CMK (cell line): ENCODE measurements at regions not wholly inside any gene's neighbourhood (a gene's known extent, or its start where the extent isn't known, plus 50 kb on each side); places are given as distances from the start of the nearest gene placed in this dataset.

ENCODE experiments used
- DNase-seq: peaks from one replicate; pipeline ENCODE4 v3.0.0-alpha.2; 2010; ENCODE audit warnings: low read depth

DNA sequence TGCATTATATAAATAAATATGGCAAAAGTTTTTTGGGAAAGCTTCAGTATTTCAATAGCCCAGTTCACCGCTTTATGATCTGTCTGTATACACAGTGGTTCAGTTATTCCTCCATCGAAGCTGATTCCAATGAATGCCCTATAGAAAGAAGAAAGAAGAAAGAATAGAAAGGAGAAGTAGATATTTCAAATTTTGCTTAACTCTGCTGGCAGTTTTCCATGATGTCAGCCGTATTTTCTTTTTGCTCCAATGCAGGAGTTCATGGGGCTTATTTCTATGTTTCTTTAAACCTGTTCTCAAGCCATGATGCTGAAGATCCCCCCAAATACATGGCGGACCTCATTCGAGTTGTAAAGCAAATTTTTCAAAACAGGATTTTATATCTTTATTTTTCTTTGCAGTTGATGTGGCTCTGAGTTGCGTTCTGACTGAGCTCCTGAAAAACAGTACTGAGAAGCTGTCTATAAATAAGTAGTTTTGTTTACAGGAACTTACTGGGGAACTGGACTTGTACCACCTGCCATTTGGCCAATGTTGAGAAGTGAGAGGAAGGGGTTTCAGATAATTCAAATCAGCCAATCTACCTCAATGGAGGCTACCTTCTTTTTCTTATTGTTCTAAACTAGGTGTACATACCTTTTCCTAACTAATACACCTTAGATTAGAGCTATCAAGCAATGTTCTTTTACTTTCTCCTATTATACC lies 418.5 kb upstream of the MEF2C start:
- DNase-seq: no peak

DNA sequence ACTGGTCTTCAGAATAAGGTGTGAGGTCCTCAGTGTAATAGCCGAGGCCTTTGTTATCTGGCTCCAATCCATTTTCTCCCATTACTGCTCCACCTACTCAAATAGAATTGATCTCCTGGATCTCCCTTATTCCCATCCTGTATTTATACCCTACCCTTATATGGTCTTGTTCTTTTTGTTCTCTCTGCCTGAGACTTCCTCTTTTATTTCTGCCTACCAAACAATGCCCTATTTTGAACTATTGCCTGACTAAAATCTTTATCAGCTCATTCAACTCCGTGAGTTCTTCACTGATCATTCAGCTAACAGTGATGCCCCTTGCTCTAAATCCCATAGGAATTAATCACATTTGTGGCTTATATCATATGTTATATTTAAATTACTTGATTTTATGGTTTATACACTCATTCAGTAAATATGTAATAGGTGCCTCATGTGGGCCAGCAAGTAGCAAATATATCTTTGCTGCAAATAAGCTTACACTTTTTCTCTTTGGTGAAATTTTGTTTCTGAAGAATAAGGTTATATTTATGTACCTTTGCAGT lies 417.5 kb upstream of the MEF2C start:
- no peak for DNase-seq

DNA sequence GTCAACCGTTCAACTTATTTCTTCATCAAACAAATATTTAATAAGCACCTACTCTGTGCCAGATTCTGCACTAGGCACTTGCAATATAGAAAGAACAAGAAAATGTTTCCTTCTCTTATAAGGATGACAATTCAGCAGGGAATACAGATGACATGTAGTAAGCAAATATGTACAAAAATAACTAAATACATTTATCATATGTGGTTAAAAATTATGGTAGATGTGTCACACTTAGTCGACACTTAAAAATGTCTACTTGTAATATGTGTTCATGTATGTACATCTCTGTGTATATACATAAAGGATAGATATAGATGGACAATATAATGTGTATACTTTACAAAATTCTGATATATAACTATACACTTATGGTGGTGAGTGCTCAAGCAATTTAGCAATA lies 417.0 kb upstream of the MEF2C start:
- DNase-seq: no peak

DNA sequence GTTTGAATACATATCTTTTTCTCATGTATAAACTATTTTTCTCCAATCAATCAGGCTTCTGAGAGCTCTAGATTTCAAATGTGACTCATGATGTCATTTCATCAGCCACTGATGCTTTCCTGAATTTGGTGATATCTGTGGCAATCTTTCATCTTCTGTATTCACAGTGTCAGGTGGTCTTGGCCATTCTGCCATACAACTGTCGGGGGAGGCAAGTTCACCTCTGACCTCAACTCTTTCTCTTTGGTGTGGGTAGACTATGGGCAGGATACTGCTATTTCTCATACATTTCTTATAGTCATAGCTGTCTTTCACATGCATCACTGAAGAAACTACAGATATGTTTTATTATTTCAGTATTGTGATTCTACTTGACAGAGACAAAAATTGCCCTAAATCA lies 414.1 kb upstream of the MEF2C start:
- no peak for DNase-seq

DNA sequence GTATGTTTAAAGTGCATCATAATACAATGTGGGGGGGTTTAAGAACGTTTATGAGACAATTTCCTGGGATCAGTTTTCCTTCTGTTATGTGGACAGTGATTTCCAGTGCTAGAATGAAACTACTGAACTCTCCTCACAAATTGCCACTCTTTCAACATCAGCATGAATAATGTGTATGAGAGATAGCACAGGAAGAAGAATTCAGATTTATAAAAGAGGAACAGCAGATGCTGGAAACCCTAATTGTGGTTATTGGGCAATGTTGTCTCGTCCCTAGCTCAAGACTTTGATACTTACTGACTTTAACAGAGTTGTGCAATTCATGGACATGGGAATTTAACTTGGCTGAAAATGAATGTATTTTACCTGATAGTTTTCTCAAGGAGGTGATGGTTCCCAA lies 410.8 kb upstream of the MEF2C start:
- DNase-seq: no peak

DNA sequence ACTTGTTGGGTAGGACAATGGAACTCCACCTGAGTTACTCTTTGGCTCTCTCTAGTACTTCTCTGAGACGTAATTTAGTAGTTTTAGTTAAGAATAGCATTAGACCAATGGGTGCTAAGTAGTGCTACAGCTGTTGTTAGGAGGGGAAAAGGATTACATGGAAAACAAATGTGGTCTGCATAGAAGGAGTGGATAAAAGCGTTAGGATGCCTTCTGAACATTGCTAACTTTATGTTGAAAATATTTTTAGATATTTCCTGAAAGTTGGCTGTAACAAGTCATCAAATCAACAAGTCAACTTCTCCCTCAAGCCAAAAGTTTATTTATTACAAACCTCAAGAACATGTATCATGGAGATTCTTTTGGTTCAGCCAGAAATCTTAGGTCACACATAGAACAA lies 409.5 kb upstream of the MEF2C start:
- no peak for DNase-seq

DNA sequence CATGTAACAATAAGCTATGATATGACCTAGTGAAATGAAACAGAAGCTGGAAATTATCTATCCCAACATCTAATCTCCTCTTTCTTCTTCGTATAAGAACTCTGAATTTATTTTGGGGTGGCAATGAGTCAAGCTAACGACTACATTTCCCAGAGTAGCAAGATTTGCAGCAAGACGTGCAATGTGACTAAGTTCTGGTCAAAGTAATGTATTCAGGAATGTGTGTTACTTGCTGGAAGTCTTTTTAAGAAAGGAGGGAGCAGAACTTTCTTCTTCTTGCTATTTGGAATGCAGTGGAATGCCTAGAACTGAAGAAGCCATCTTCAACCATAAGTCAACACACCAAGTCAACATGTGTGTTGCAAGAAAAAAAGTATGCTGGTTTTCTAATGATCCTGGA lies 406.6 kb upstream of the MEF2C start:
- DNase-seq: no peak

DNA sequence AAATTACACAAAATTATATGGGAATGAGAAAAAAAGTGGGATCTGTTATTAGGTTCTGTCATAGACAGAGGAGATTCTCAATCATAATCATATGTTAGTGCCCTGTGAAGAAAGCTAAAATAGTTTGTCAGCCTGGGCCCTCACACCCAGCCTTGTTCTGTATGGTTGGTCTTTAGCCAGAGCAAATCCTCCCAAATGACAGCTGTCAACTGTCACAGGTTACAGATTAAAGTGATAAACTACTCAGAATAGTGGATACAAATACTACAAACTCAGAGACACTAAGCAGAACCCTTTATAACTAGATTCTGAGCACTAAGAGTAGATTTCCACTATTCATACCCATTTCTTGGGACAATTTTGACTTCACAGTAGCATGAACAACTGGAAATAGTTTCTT lies 405.0 kb upstream of the MEF2C start:
- no peak for DNase-seq

DNA sequence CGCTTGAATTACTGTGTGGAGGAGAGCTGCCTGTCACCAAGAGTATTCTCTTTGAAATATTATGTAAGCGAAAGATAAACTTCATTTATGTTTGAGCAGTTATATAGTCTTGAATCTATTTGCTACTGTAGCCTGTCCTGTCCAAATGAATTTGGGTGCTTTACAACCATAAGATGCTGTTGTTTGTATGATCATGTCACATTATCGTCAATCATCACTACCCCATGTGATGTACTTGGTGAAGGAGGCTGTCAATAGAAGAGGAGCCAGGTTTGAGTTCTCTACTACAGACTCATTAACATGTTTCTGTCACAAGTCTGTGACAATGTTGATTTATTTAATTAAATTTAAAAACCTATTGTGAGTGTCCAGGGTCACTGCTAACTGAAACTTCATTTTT lies 403.3 kb upstream of the MEF2C start:
- no peak for DNase-seq

DNA sequence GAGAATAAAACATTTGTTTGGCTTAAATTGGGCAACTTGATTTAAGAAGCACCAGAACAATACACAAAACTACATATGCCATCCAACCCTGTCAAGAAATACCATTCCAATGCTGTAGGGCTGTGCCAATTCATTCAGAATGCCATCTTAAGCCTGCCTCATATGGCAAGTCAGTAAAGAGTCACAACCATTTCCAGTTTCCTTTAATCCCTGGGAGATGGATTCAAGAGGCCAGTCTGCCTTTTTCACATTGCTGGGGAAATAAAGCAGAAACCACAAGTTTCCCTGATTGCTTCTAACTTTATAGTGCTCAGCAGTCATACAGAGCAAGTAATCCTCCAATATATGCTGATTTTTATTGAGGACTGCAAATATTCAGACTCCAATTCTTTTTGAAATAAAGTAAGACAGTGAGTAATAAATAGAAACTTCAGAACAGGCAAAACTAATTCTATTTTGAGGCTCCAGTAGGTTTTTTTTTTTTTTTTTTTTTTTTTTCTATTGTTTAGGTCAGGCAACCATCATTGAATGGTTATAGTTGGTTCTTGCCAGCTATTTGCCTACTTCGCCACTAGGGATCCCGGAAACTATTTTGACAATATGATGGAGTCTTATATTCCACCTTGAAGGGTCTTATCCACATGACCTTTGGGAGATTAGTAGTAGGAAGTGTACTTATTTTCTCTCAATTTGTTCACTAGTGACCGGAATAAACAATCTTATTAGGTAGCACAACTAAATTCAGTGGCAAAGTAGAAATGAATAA lies 400.9 kb upstream of the MEF2C start:
- DNase-seq: no peak

DNA sequence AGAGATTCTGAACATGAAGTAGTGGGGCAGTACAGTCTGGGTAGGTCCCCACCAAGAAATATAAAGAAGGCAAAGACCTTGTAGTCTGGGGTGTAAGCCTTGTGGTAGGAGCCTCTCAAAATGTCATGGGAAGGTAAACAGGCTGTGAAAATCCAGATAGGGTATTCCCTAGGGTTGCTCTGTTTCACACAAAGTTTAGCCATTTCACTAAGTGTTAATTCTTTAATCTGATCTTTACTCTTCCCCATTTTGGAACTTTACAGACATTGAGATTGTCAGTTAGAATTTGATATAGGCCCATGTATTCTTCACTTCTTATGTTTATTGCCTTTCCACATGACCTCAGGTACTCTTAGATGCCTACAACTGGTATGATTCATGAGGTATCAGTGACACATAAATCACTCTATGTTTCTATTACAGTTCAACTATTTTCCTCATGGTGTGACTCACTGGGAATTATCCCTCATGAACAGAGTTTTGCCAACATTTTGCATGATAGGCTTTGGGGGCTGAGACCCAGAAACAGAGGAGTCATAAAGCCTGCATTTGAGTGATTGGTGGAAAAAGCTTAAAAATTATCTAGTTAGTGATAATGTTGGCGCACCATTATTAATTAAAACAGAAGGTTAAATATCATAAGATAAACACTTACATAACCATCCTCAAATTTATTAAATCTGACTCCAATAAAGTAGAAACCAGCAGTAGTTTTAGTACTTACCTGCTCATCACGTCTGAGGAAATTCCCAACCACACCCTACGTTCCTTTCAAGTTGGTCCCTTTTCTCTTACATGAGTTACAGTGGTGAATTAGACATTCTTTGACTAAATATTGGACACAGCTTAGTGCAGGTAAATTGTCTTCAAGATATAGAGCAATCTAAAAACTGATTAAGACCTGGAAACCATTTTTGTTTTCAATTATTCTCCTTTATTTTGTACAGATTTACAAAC lies 399.8 kb upstream of the MEF2C start:
- no peak for DNase-seq

DNA sequence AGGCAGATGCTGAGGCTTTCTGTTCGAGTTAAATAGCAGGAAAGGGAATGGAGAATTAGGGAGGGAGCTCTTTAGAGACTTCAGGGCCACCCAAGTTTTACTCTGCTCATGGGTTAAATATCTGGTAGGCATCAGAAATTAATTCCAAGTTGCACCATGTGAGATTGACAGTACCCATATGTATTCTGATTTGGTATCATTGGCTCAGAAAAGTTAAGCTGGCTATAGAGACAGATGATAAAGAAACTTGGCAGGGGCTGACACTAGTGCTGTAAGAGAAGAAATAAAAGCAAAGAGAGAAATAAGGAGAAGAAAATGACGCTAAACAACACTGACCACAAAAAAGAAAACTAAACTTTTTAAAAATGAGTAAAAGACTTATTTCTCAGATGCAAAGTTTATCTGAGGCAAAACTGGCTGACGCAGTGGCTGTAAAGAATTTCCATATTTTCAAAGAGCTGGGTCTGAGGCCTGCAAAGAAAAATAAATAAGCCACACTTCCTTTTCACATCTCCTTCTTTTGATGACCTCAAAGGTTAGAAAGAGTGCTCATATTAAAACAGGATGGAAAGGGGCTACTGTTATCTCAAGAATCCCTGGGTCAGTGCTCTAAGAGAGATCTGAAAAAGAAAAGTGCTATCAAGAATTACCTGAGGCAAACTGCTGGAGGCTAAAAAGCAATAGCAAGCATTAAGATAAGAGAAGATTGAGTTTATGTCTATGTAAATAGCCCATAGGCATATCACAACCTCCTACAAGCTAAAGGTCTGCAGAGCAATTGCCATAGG lies 399.0 kb upstream of the MEF2C start:
- no peak for DNase-seq

DNA sequence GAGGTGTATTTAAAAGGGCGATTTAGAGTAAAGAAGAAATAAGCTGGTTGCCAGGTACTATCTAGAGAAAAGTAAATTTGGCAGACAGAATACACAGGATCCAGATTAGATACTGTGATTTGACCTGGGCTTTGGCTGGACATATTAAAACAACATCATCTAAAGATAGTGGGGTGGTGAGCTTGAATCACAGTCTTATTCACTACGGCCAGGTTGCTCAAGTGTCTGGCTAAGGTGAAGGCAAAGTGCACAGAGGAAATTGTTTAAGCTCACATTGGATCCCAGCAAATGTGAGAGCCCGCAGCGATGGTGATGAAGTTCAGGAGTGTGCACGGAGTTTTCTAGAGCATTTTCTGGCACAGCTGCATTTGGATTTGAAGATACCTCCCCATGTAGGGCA lies 398.2 kb upstream of the MEF2C start:
- no peak for DNase-seq

DNA sequence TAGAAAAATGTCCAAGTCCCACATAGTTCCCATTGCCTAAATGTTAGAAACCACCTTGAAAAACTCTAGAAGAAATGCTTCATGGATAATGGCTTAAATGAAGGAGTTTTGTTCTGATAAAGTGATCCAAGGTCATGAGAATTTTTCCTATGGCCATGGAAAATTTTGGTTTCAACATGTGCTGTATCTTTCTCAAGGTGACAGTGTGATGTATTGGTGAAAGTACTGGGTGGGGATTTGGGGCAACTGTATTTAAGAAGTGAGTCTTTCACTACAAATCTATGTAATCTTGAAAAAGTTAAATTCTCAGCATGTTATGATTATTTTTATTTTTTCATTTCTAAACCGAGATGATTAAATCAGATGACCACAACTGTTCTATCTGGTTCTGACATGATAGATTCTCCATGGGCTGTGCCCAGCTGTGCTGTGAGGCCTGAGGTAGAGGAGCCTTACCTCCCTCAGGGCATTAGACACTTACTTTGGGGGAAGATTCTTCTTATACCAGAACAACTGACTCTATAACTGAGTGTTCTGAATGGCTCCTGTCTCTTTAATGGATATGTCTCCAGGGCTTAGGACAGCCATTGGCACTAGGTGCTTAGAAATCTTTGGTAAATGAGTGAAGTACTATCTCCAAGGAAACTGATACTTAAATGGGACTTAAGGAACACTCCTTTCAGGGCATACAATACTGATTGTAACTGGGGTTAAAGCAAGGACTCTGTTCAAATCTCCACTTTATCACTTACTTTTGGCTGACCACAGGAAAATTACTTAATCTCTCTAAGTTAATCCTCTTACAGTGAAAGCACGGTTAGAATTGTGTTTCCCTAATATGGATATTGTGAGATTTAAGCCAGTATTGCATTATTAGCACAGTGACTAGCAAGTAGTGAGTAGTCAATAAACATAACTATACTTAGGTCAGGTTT lies 397.4 kb upstream of the MEF2C start:
- DNase-seq: no peak

DNA sequence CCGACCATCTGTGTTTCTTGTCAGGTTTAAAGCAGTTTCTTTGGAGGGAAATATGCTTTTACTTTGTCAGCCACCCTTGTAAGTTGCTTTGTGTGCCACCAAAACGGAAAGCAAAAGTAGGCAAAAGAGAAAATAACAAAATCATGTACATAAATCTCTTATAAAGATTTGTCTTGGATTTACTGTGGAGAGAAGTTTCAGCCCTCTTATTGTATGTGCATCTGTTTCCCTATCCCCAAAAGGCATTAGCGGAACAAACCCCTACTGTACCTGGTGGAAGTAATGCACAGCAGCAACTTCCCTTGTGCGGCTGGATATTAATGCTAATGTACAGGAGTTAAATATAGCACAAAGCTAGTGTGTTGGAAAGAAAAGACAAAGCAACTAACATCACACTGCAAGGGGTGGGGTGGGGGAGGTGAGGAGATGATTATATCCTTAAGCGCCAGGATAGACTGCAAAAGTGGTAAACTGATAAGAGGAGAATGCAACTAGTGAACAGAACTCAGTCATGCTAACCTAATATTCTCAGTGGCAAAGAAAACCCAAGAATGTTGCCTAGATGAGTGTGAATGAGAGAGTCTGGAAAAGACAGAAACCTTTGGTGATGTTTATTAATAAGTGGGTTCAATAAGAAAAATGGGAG lies 396.5 kb upstream of the MEF2C start:
- no peak for DNase-seq

DNA sequence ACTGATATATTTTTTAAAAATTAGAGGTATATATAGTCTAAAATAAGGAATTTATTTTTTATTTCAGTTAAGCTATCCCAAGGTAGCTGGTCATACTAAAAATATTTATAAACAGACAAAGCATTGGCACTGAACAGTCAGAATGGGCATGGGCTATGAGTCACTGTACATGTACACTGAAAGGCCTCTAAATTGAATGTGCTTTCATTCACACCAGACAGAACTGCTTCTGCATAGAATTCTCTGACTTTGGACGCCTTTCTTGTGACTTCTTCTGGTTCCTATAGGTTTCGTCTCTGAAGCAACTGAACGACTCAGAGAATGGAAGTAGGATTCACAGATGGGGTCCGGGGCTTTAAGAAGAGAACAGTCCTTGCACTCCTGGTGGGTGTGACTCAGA lies 394.8 kb upstream of the MEF2C start:
- DNase-seq: no peak

DNA sequence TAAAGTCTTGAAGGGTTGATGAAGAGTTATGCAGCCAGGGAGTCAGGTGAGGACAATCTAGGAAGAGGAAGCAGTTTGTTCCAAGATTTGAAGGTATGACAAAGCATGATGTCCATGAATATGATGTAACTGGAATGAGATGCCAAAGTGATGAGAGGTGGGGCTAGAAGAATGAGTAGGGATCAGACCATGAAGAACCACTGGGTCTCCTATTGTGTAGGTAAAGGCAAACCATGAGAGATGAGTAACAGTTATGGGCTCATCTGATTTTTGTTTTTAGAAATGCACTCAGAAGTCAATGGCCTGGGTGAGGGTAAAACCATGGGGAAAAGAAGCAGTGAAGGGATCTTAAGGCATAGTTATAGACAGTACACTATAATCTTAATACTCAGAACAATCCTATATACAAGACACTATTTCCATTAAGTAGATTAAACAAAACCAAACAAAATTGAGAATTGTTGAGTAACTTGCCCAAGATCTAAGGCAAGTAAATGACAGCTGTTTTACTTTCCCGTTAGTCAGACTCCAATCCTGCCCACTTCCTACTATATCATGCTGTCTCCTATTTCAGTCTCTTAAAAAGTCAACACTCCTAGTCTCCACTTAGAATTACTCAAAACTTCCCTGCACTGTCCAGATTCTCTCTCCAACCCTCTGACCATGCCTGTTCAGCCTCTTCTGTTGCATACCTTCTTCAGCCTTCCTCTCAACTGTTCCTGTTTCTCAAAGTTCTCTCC lies 393.8 kb upstream of the MEF2C start:
- no peak for DNase-seq

DNA sequence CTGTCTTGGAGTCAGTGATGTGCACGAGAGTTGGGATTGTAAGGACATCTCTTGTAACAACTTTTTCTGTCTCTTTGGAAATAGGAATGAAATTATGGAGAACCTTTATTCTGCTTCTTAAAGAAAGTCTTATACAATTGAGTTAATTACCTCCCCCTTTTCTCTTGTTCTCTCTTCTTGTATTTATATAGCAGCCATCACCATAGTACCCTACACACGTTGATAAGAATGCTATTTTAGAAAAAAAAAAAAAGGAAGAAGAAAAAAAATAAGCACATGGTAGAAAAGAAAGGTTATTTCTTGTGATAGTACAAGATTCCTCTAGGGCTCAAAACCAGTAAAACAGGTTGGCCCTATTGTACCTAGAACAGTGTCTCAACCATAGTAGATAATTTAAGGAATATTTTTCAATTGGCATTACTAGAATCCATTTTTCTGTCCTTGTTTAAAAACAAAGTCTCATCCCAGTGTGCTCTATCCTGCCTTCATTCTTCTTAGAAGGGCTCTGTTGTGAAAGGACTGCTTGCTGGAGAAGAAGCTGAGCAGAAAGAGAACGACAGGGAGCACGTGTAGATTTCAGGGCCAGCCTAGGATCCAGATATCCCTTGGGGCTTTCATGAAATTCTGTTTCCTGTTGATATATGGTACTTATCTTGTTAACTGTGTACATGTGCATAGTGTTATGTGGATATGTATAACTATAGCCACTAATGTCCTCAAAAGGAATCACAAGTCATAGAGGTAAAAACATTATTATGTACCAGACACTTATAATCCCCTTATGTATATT lies 392.3 kb upstream of the MEF2C start:
- peak; percentile 27 for DNase-seq
